Stimulated activated naive CD8-positive, alpha-beta T cell treated with anti-CD3 and anti-CD28 coated beads, Interleukin-15, amount 100 ng/mL, for 72 hours (primary cell): ENCODE measurements at regions not wholly inside any gene's neighbourhood (a gene's known extent, or its start where the extent isn't known, plus 50 kb on each side); places are given as distances from the start of the nearest gene placed in this dataset.

Experiments used
- ATAC-seq: fragments of 150-1000 bp; cut with Tn5 transposase; 2 replicates; pipeline ENCODE4 v1.10.0; 2021; ENCODE audit warnings: mild to moderate bottlenecking, moderate library complexity
- DNase-seq, 2 donors: peaks; one replicate each; pipeline ENCODE4 v3.0.0; 2021 to 2022
- H3K27ac Mint-ChIP-seq, 2 donors: one replicate each; pipeline ENCODE4 v1.8.0; 2022; ENCODE audit warnings: mild to moderate bottlenecking in 2 of 2, mixed read lengths in 2 of 2, moderate library complexity in 2 of 2
- H3K27me3 Mint-ChIP-seq: one replicate; pipeline ENCODE4 v1.8.0; 2022; ENCODE audit warnings: mixed read lengths
- H3K4me1 Mint-ChIP-seq: one replicate; pipeline ENCODE4 v1.8.0; 2022; ENCODE audit warnings: mild to moderate bottlenecking, mixed read lengths
- H3K4me3 Mint-ChIP-seq, 2 donors: one replicate each; pipeline ENCODE4 v1.8.0; 2022; ENCODE audit warnings: mild to moderate bottlenecking in 2 of 2, mixed read lengths in 2 of 2, moderate library complexity in 1 of 2
- H3K9me3 Mint-ChIP-seq, 2 donors: one replicate each; pipeline ENCODE4 v1.8.0; 2022; ENCODE audit warnings: mixed read lengths in 2 of 2

DNA sequence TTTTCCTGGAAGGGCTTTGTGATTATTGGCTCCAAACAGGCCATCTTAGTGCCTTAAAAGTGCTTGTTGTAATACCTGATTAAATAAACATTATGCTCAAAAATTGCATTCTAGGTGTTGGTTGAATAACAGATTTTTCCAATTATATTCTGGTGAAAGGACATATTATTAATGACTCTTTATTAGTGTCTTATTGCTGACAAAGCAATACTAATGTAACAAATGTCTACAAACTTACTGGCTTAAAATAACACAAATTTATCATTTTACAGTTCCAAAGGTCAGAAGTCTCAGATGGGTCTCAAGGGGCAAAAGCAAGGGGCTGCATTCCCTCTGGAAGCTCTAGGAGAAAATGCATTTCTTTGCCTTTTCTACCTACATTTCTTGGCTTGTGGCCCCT lies 86.9 kb upstream of the CPM start:
- ATAC-seq (no peak), DNase-seq (no peak)
- Mint-ChIP-seq H3K27me3 (peaks cover 19% of the 10 kb centered on the region), H3K4me1 (no peaks in the 10 kb centered on the region), H3K9me3 (peaks cover 8 to 9% of the 10 kb centered on the region in 2 donors), H3K27ac (no peak overlapping the region), H3K4me3 (no peak overlapping the region)

DNA sequence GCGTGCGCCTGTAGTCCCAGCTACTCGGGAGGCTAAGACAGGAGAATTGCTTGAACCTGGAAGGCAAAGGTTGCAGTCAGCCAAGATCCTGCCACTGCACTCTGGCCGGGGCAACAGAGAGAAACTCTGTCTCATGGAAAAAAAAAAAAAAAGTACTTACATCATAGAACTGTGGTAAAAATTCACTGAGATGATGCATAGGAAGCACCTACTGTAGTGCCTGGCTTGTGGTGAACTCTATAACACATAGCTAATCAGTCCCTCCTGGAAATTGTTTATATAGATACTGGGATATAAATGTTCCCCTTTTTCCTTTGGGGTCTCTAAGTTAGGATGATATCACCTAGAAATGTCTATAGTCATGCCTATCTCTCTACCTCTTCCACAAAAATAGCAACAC lies 89.7 kb upstream of the CPM start:
- Mint-ChIP-seq H3K27ac (no peak overlapping the region), H3K27me3 (peaks cover 28% of the 10 kb centered on the region), H3K9me3 (peaks cover 8 to 9% of the 10 kb centered on the region in 2 donors), H3K4me1 (no peaks in the 10 kb centered on the region), H3K4me3 (no peak overlapping the region)
- no peak for ATAC-seq
- no peak for DNase-seq

GRCh38 chr12:69023840-69024239 lies 90.9 kb upstream of the CPM start:
- Mint-ChIP-seq H3K27me3 (peaks cover 24% of the 10 kb centered on the region), H3K9me3 (peaks cover 8 to 9% of the 10 kb centered on the region in 2 donors), H3K4me3 (no peak overlapping the region), H3K4me1 (no peaks in the 10 kb centered on the region), H3K27ac (no peak overlapping the region)
- DNase-seq (no peak), ATAC-seq (no peak)

DNA sequence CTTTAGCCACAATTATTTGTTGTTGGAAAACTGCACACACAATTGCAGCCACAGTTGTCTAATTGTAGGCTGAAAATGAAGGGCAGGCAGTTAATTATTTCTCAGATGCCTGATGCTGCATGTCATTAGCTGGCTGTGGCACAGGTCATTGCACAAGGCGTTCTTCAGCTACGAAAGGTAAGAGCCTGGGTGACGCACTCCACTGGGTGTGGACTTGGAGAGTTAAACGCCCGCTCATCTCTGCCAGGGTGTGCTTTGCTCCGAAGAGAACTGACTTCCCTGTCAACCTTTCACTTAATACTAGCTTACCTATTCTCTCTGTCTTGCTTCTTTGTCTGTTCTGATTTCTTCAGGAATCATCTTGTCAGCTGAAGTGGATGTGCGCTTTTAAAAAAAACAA lies 91.4 kb upstream of the CPM start:
- ATAC-seq (no peak), DNase-seq (no peak)
- Mint-ChIP-seq H3K9me3 (peaks cover 8 to 9% of the 10 kb centered on the region in 2 donors), H3K27me3 (peaks cover 29% of the 10 kb centered on the region), H3K27ac (no peak overlapping the region), H3K4me1 (no peaks in the 10 kb centered on the region), H3K4me3 (no peak overlapping the region)

DNA sequence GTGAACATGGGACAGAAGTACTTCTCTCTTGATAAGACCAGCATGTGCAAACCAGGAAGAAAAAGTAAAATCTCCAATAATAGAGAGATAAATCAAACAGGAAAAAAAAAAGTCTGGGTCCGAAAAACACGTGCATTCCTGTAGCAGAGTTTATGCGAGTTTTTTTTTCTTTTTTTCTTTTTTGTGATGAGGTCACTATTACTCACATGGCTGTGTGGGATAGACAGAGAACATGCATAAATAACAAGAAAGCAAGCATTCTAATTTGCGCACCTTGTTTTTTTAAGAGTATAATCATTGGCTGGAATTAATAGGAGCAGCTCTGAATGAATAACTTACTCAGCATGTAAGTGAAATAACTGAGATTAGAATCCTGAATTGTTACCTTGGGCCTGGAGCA lies 91.9 kb upstream of the CPM start:
- Mint-ChIP-seq H3K27me3 (peaks cover 29% of the 10 kb centered on the region), H3K27ac (no peak overlapping the region), H3K9me3 (peaks cover 5 to 7% of the 10 kb centered on the region in 2 donors), H3K4me1 (no peaks in the 10 kb centered on the region), H3K4me3 (no peak overlapping the region)
- DNase-seq (no peak), ATAC-seq (no peak)

DNA sequence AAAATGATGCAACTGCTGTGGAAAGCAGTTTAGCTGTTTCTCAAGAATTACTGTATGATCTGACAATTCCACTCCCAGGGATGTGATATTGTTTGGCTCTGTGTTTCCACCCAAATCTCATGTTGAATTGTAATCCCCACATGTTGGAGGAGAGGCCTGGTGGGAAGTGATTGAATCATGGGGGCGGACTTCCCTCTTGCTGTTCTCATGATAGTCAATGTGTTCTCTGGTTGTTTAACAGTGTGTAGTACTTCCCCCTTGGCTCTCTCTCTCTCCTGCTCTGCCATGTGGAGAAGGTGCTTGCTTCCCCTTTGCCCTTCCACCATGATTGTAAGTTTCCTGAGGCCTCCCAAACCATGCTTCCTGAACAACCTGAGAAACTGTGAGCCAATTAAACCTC lies 93.4 kb upstream of the CPM start:
- H3K9me3 Mint-ChIP-seq: no peaks in the 10 kb centered on the region
- no peaks in the 10 kb centered on the region for H3K4me1 Mint-ChIP-seq
- DNase-seq: no peak
- H3K4me3 Mint-ChIP-seq: no peak overlapping the region
- no peak for ATAC-seq
- no peak overlapping the region for H3K27ac Mint-ChIP-seq
- H3K27me3 Mint-ChIP-seq: peaks cover 22% of the 10 kb centered on the region

DNA sequence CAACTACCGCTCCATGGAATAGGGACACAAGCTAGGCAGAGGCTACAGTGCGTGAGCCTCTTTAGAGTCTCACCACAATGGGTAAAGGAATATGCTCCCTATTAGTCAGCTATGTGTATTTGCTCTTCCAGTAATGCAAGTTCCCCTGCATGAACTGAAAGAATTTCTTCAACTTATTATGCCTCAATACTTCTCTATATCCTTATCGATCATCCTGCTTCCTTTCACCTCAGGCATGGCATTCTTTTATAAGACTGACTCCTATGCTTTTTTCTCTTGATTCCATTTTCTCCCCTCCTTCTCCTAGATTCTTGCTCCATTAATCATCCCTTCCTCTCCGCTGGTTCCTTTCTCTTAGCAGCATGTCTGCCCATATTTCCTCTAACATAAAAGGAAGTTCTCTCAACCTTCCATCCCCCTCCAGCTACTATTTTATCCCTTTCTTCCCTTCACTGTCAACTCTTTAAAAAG lies 94.5 kb upstream of the CPM start:
- Mint-ChIP-seq H3K9me3 (no peaks in the 10 kb centered on the region), H3K27me3 (peaks cover 22% of the 10 kb centered on the region), H3K4me1 (no peaks in the 10 kb centered on the region), H3K27ac (peak overlapping the region in 1 of 2 donors; percentile 1), H3K4me3 (no peak overlapping the region)
- ATAC-seq (no peak), DNase-seq (no peak)

- Mint-ChIP-seq H3K9me3 (no peaks in the 10 kb centered on the region), H3K27ac (no peak overlapping the region), H3K4me3 (no peak overlapping the region), H3K27me3 (peaks cover 22% of the 10 kb centered on the region), H3K4me1 (no peaks in the 10 kb centered on the region)
- DNase-seq (no peak), ATAC-seq (no peak)
Measured at GRCh38 chr12:69028941-69029729, 96.2 kb upstream of the CPM start.

- Mint-ChIP-seq H3K27me3 (peaks cover 17% of the 10 kb centered on the region), H3K4me3 (no peak overlapping the region), H3K27ac (no peak overlapping the region), H3K4me1 (no peaks in the 10 kb centered on the region), H3K9me3 (no peaks in the 10 kb centered on the region)
- no peak for ATAC-seq
- DNase-seq: no peak
Measured at GRCh38 chr12:69030321-69030720, 97.3 kb upstream of the CPM start.

DNA sequence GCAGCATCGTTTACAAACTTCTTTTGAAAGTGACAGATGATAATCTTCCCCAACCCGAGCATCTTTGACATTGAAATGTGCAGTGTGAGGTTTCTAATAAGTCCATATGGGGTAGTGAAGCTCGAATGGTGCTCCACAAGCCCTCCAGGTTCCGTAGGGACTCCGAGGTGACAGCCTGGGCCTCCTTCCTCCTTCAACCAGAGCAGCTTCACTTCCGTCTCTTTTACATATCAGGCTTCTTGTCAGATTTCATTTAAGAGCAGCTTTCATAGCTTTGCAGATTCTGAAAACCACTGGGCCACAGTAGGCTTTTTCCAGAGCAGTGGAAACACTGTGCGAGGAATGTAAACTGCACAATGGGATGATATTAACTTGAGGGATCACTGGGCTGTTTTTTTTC lies 103.6 kb upstream of the CPM start:
- ATAC-seq (no peak), DNase-seq (no peak)
- Mint-ChIP-seq H3K4me1 (no peaks in the 10 kb centered on the region), H3K27me3 (peaks cover 7% of the 10 kb centered on the region), H3K9me3 (no peaks in the 10 kb centered on the region), H3K27ac (no peak overlapping the region), H3K4me3 (no peak overlapping the region)

DNA sequence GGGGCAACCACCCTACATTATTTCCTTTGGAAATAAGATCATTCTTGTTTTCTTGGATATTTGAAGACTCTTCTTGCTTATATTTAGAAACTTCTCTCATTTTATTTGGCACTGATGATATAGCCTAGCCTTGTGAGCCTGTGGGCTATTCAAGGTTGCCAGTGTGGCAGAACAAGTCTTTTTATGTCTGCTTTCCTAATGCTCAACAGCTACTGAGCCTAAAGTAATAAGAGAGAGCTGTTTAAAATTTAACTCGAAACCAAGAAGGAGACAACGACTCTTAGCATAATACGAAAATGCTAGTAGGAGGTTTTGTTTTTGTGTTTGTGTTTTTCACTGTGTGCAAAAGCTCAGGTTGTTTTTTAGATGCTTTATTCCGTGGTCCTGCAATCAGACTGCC lies 104.0 kb upstream of the CPM start:
- no peaks in the 10 kb centered on the region for H3K4me1 Mint-ChIP-seq
- DNase-seq (no peak), ATAC-seq (no peak)
- no peaks in the 10 kb centered on the region for H3K9me3 Mint-ChIP-seq
- H3K27ac Mint-ChIP-seq: no peak overlapping the region
- H3K27me3 Mint-ChIP-seq: peaks cover 7% of the 10 kb centered on the region
- no peak overlapping the region for H3K4me3 Mint-ChIP-seq

DNA sequence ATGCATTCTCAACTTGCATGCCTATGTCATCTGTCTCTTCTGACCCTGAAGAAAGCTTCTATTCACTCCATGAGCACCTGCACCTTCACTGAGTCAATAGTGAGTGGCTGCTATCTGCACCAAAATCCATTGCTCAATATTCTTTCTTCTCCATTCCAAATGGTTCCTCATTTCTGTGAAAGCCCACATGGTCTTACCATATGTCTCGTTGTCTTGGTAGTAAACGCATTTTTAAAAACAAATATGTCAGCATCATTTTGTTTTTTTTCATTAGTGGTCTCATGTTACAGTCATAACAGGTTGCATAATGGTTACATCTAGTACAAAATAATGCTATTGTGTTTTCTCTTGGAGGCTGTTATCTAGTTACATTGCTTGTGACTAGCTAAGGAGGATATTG lies 106.9 kb upstream of the CPM start:
- H3K9me3 Mint-ChIP-seq: no peaks in the 10 kb centered on the region
- no peaks in the 10 kb centered on the region for H3K4me1 Mint-ChIP-seq
- no peak overlapping the region for H3K4me3 Mint-ChIP-seq
- peaks cover 7% of the 10 kb centered on the region for H3K27me3 Mint-ChIP-seq
- no peak for DNase-seq
- no peak for ATAC-seq
- no peak overlapping the region for H3K27ac Mint-ChIP-seq

- no peak for DNase-seq
- Mint-ChIP-seq H3K9me3 (no peaks in the 10 kb centered on the region), H3K27ac (no peak overlapping the region), H3K27me3 (peaks cover 12% of the 10 kb centered on the region), H3K4me1 (no peaks in the 10 kb centered on the region), H3K4me3 (no peak overlapping the region)
- ATAC-seq: no peak
Measured at GRCh38 chr12:69042557-69042956, 109.6 kb upstream of the CPM start.

GRCh38 chr12:69042970-69043369 lies 110.0 kb upstream of the CPM start:
- H3K27me3 Mint-ChIP-seq: peaks cover 12% of the 10 kb centered on the region
- no peak for ATAC-seq
- H3K27ac Mint-ChIP-seq: no peak overlapping the region
- no peak for DNase-seq
- no peaks in the 10 kb centered on the region for H3K4me1 Mint-ChIP-seq
- H3K9me3 Mint-ChIP-seq: no peaks in the 10 kb centered on the region
- H3K4me3 Mint-ChIP-seq: no peak overlapping the region

GRCh38 chr12:69044887-69045286 lies 111.9 kb upstream of the CPM start:
- Mint-ChIP-seq H3K4me3 (no peak overlapping the region), H3K4me1 (no peaks in the 10 kb centered on the region), H3K27ac (peak overlapping the region in 1 of 2 donors; percentile 13), H3K27me3 (peaks cover 31% of the 10 kb centered on the region), H3K9me3 (peaks cover 0 to 6% of the 10 kb centered on the region in 2 donors)
- no peak for ATAC-seq
- DNase-seq: no peak

GRCh38 chr12:69045430-69045829 lies 112.5 kb upstream of the CPM start:
- Mint-ChIP-seq H3K9me3 (peaks cover 0 to 12% of the 10 kb centered on the region in 2 donors), H3K4me3 (no peak overlapping the region), H3K27me3 (peaks cover 37% of the 10 kb centered on the region), H3K27ac (no peak overlapping the region), H3K4me1 (no peaks in the 10 kb centered on the region)
- DNase-seq (no peak), ATAC-seq (no peak)

GRCh38 chr12:69046363-69046762 lies 113.4 kb upstream of the CPM start:
- H3K27ac Mint-ChIP-seq: no peak overlapping the region
- H3K27me3 Mint-ChIP-seq: peaks cover 46% of the 10 kb centered on the region
- no peak for ATAC-seq
- peaks cover under 1% of the 10 kb centered on the region for H3K4me1 Mint-ChIP-seq
- no peak for DNase-seq
- no peak overlapping the region for H3K4me3 Mint-ChIP-seq
- H3K9me3 Mint-ChIP-seq: peaks cover 0 to 17% of the 10 kb centered on the region in 2 donors
